Brain microvascular endothelial cell (primary cell): ENCODE measurements at regions not wholly inside any gene's neighbourhood (a gene's known extent, or its start where the extent isn't known, plus 50 kb on each side); places are given as distances from the start of the nearest gene placed in this dataset.

ENCODE experiments used
- DNase-seq: peaks from one replicate; pipeline ENCODE4 v3.0.0-alpha.2; 2020
- H3K27ac ChIP-seq: fragments of 250-450 bp; sonication (Bioruptor Pico); 2 replicates; pipeline ENCODE4 v1.5.1; 2020; ENCODE audit warnings: mild to moderate bottlenecking, moderate library complexity
- H3K27me3 ChIP-seq: fragments of 250-450 bp; sonication (Bioruptor Pico); replicated peaks from 2 replicates; pipeline ENCODE4 v1.5.1; 2020; ENCODE audit warnings: mild to moderate bottlenecking
- H3K36me3 ChIP-seq: fragments of 250-450 bp; sonication (Bioruptor Pico); replicated peaks from 2 replicates; pipeline ENCODE4 v1.5.1; 2020; ENCODE audit warnings: mild to moderate bottlenecking
- H3K4me3 ChIP-seq: 2 replicates; pipeline ENCODE4 v1.5.1; 2011; ENCODE audit warnings: low read depth, mild to moderate bottlenecking, control low read depth, low read length, moderate library complexity
- in situ Hi-C: cut with HindIII; loops from 2 replicates; pipeline ENCODE4 v1.10.0; 2017; ENCODE audit warnings: low sequenced_read_pairs, low pct_ligation_motif_present
- TF ChIP-seq, protein P1 (sequence below): IDR thresholded peaks from 2 replicates; pipeline ENCODE4 v1.5.1; 2011; ENCODE audit warnings: low read depth, mild to moderate bottlenecking, moderate library complexity, low read length, control low read depth, inconsistent platforms; ENCODE audit errors: missing control alignments

DNA sequence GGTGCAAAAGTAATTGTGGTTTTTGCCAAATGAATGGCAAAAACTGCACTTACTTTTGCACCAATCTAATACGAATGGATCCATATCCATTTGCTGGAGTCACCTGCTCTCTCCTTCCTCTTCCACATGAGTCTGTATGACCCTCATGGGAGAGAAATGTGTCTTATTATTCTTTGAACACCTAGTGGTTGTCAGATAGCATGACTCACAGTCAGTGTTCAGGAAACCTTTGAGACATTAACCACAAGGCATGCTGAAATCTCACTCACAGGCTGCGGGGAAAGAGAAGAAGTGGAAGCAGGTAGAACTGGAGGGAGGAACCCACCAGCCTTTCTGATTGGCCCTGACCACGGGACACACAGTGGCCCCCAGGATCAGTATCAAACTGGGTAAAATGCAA, 222.8 kb upstream of the KLF4 start:
- Histone ChIP-seq H3K4me3 (no peak overlapping the region), H3K36me3 (no peaks in the 10 kb centered on the region), H3K27ac (no peak overlapping the region), H3K27me3 (no peaks in the 10 kb centered on the region)
- in situ Hi-C loops, result no loop called here
- DNase-seq, result peak; percentile 56
- TF ChIP-seq, protein P1, sequence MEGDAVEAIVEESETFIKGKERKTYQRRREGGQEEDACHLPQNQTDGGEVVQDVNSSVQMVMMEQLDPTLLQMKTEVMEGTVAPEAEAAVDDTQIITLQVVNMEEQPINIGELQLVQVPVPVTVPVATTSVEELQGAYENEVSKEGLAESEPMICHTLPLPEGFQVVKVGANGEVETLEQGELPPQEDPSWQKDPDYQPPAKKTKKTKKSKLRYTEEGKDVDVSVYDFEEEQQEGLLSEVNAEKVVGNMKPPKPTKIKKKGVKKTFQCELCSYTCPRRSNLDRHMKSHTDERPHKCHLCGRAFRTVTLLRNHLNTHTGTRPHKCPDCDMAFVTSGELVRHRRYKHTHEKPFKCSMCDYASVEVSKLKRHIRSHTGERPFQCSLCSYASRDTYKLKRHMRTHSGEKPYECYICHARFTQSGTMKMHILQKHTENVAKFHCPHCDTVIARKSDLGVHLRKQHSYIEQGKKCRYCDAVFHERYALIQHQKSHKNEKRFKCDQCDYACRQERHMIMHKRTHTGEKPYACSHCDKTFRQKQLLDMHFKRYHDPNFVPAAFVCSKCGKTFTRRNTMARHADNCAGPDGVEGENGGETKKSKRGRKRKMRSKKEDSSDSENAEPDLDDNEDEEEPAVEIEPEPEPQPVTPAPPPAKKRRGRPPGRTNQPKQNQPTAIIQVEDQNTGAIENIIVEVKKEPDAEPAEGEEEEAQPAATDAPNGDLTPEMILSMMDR, result peak; percentile 15

- in situ Hi-C loops, result no loop called here
- Histone ChIP-seq H3K27me3 (no peaks in the 10 kb centered on the region), H3K36me3 (no peaks in the 10 kb centered on the region), H3K4me3 (no peak overlapping the region), H3K27ac (no peak overlapping the region)
- TF ChIP-seq, protein P1, result no peak
- DNase-seq, result peak; percentile 54
Measured at GRCh38 chr9:107711542-107711941, 222.0 kb upstream of the KLF4 start.

GRCh38 chr9:107710953-107711352, 221.4 kb upstream of the KLF4 start:
- H3K4me3 ChIP-seq, result no peak overlapping the region
- in situ Hi-C loops, result no loop called here
- no peak for DNase-seq
- TF ChIP-seq, protein P1, result no peak
- H3K36me3 ChIP-seq, result no peaks in the 10 kb centered on the region
- no peaks in the 10 kb centered on the region for H3K27me3 ChIP-seq
- no peak overlapping the region for H3K27ac ChIP-seq

DNA sequence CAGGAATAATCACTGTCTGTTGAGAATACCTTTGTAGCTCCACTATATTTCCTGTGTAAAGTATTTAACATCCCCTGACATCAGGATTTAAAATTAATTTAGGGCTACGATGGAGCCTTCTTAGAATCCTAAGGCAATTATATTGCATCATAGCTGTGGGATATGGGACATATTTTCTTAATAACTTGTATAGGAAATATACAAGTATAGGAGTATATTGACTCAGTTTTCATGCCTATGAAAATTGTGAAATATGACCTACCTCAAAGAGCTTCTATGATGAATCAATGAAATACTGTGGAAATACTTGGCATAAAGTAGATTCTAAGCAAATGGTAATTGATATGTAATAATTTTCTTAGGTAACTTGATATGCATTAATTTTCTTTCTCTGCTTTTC, 221.0 kb upstream of the KLF4 start:
- in situ Hi-C loops, result no loop called here
- Histone ChIP-seq H3K4me3 (no peak overlapping the region), H3K27me3 (no peaks in the 10 kb centered on the region), H3K36me3 (no peaks in the 10 kb centered on the region), H3K27ac (no peak overlapping the region)
- TF ChIP-seq, protein P1, result no peak
- no peak for DNase-seq

DNA sequence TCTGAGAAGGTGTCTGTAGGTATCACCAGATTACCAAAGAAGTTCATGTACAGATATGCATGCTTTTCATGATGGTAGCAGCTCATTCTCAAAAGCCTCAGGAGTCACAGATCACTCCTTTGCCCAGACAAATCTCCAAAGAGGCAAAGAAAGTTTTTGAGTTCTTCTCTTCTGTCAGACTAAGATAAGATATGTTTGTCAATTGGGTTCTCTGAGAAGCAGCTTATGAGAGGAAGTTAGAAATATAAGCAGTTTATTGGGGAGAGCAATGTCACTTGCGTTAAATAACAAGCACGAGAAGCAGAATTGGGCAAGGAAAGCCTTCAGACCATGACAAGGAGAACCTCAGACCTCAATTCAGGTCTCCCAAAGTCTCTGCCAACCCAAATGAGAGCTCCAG, 219.2 kb upstream of the KLF4 start:
- Histone ChIP-seq H3K27ac (no peak overlapping the region), H3K27me3 (no peaks in the 10 kb centered on the region), H3K4me3 (no peak overlapping the region), H3K36me3 (no peaks in the 10 kb centered on the region)
- in situ Hi-C loops, result no loop called here
- no peak for DNase-seq
- TF ChIP-seq, protein P1, result no peak

GRCh38 chr9:107707915-107708441, 218.4 kb upstream of the KLF4 start:
- Histone ChIP-seq H3K27me3 (no peaks in the 10 kb centered on the region), H3K27ac (peak overlapping the region; percentile 89), H3K36me3 (no peaks in the 10 kb centered on the region), H3K4me3 (no peak overlapping the region)
- TF ChIP-seq, protein P1, result no peak
- in situ Hi-C loops, result no loop called here
- peak; percentile 70 for DNase-seq
